ENCODE measurements at regions not wholly inside any gene's neighbourhood (a gene's known extent, or its start where the extent isn't known, plus 50 kb on each side); places are given as distances from the start of the nearest gene placed in this dataset.

- TF ChIP-seq EZH2 (IDR thresholded peaks at IDR 0.05; ENCODE audit: low read length) (no peak), CTCF (optimal IDR thresholded peaks at IDR 0.05 in 1 of 3, IDR thresholded peaks at IDR 0.05 in 1 of 3, conservative IDR thresholded peaks at IDR 0.05 in 1 of 3; ENCODE audit: extremely low read depth in 1 of 3, insufficient read depth in 2 of 3, low read length in 3 of 3) (no peak)
Observed at GRCh38 chr2:189300916-189301315, 121.4 kb upstream of the COL5A2 start.

Data from keratinocyte (primary cell).